GM12878 (cell line): ENCODE measurements at regions not wholly inside any gene's neighbourhood (a gene's known extent, or its start where the extent isn't known, plus 50 kb on each side); places are given as distances from the start of the nearest gene placed in this dataset.

ENCODE experiments used
- ATF7 ChIP-seq: fragments of 450-650 bp; IDR thresholded peaks from 2 replicates; pipeline ENCODE4 v1.6.1; 2016; ENCODE audit warnings: low read depth, mild to moderate bottlenecking
- BRCA1 ChIP-seq: IDR thresholded peaks from 2 replicates; pipeline ENCODE4 v1.6.1; 2011; ENCODE audit warnings: low read depth, low read length, improper control_type of control experiment
- CHD2 ChIP-seq: IDR thresholded peaks from 2 replicates; pipeline ENCODE4 v1.6.1; 2011; ENCODE audit warnings: low read depth, low read length, improper control_type of control experiment, borderline replicate concordance
- FOS ChIP-seq: IDR thresholded peaks from 3 replicates; pipeline ENCODE4 v1.6.1; 2011; ENCODE audit warnings: borderline replicate concordance; ENCODE audit not compliant: insufficient read length; ENCODE audit errors: extremely low read depth
- IKZF2 ChIP-seq, 2 experiments: fragments of 450-650 bp; IDR thresholded peaks; 2 replicates each; pipeline ENCODE4 v1.6.1; 2017; ENCODE audit warnings: mild to moderate bottlenecking in 2 of 2, moderate library complexity in 2 of 2
- MXI1 ChIP-seq: fragments of 150-350 bp; IDR thresholded peaks from 2 replicates; pipeline ENCODE4 v1.6.1; 2011; ENCODE audit warnings: low read depth, mild to moderate bottlenecking, inconsistent platforms, low read length, improper control_type of control experiment
- POLR2AphosphoS5 ChIP-seq: IDR thresholded peaks from 2 replicates; pipeline ENCODE4 v1.6.1; 2011; ENCODE audit warnings: mild to moderate bottlenecking, low read length, inconsistent platforms
- TF ChIP-seq, protein P1 (sequence below), 3 experiments: IDR thresholded peaks in 2 of 3; conservative IDR thresholded peaks in 1 of 3; 2 replicates each; pipeline ENCODE4 v1.5.1; 2011; ENCODE audit warnings: low read depth in 3 of 3, low read length in 3 of 3, mild to moderate bottlenecking in 3 of 3, control low read depth in 2 of 3, moderate library complexity in 2 of 3, inconsistent platforms in 1 of 3, mixed read lengths in 1 of 3; ENCODE audit not compliant: control insufficient read depth in 2 of 3, insufficient read depth in 1 of 3; ENCODE audit errors: extremely low read depth in 1 of 3
- TF ChIP-seq, protein P2 (sequence below): fragments of 450-650 bp; IDR thresholded peaks from 2 replicates; pipeline ENCODE4 v1.6.1; 2014; ENCODE audit warnings: mild to moderate bottlenecking
- TF ChIP-seq, protein P3 (sequence below): IDR thresholded peaks from 2 replicates; pipeline ENCODE4 v1.6.1; 2011; ENCODE audit warnings: mild to moderate bottlenecking, low read depth, low read length, moderate library complexity; ENCODE audit not compliant: insufficient replicate concordance

DNA sequence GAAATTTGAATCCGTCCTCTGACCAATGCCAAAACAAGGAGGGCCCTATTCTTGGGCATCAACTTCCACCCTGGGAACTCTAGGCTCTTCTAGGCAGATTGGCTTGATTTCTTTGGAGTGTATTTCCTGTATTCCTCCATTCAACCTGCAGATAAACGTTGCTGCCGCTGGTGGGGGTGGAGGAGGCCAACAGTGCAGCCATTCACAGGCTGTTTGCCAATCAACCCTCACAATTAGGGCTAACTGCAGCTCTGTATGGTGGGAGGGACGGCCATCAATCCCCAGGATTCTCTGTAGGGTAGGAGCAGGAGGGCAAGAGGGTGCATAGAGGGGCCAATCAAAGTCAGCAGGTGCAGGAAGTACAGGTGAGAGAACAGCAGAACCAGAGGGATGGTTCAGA, 273.1 kb upstream of the PROX1 start:
- TF ChIP-seq POLR2AphosphoS5 (no peak), ATF7 (no peak), BRCA1 (no peak), CHD2 (no peak), FOS (no peak), IKZF2 (IDR thresholded peaks at IDR 0.05) (no peak), MXI1 (no peak)
- TF ChIP-seq, protein P1, sequence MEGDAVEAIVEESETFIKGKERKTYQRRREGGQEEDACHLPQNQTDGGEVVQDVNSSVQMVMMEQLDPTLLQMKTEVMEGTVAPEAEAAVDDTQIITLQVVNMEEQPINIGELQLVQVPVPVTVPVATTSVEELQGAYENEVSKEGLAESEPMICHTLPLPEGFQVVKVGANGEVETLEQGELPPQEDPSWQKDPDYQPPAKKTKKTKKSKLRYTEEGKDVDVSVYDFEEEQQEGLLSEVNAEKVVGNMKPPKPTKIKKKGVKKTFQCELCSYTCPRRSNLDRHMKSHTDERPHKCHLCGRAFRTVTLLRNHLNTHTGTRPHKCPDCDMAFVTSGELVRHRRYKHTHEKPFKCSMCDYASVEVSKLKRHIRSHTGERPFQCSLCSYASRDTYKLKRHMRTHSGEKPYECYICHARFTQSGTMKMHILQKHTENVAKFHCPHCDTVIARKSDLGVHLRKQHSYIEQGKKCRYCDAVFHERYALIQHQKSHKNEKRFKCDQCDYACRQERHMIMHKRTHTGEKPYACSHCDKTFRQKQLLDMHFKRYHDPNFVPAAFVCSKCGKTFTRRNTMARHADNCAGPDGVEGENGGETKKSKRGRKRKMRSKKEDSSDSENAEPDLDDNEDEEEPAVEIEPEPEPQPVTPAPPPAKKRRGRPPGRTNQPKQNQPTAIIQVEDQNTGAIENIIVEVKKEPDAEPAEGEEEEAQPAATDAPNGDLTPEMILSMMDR (IDR thresholded peaks at IDR 0.05 in 2 of 3, conservative IDR thresholded peaks at IDR 0.05 in 1 of 3; ENCODE audit: control insufficient read depth in 2 of 3, extremely low read depth in 1 of 3, insufficient read depth in 1 of 3, low read depth in 3 of 3, low read length in 3 of 3), result no peak
- TF ChIP-seq, protein P2, sequence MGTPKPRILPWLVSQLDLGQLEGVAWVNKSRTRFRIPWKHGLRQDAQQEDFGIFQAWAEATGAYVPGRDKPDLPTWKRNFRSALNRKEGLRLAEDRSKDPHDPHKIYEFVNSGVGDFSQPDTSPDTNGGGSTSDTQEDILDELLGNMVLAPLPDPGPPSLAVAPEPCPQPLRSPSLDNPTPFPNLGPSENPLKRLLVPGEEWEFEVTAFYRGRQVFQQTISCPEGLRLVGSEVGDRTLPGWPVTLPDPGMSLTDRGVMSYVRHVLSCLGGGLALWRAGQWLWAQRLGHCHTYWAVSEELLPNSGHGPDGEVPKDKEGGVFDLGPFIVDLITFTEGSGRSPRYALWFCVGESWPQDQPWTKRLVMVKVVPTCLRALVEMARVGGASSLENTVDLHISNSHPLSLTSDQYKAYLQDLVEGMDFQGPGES, result no peak
- TF ChIP-seq, protein P3, sequence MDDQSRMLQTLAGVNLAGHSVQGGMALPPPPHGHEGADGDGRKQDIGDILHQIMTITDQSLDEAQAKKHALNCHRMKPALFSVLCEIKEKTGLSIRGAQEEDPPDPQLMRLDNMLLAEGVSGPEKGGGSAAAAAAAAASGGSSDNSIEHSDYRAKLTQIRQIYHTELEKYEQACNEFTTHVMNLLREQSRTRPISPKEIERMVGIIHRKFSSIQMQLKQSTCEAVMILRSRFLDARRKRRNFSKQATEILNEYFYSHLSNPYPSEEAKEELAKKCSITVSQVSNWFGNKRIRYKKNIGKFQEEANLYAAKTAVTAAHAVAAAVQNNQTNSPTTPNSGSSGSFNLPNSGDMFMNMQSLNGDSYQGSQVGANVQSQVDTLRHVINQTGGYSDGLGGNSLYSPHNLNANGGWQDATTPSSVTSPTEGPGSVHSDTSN, result no peak
